Neural progenitor cell (in vitro differentiated cells): ENCODE measurements at regions not wholly inside any gene's neighbourhood (a gene's known extent, or its start where the extent isn't known, plus 50 kb on each side); places are given as distances from the start of the nearest gene placed in this dataset.

Experiments used
- DNase-seq: peaks from one replicate; pipeline ENCODE4 v3.0.0-alpha.2; 2016; ENCODE audit warnings: low spot score
- H2AFZ ChIP-seq: fragments of 200-600 bp; sonication (generic); replicated peaks from 2 replicates; pipeline ENCODE4 v1.6.1; 2016; ENCODE audit warnings: antibody characterized with exemption
- H3F3A ChIP-seq: fragments of 200-600 bp; sonication (generic); 2 replicates; pipeline ENCODE4 v1.6.1; 2016; ENCODE audit warnings: antibody characterized with exemption, low read depth
- H3K27ac ChIP-seq: fragments of 200-600 bp; sonication (generic); 2 replicates; pipeline ENCODE4 v1.5.1; 2016; ENCODE audit warnings: mild to moderate bottlenecking
- H3K27me3 ChIP-seq: fragments of 200-600 bp; sonication (generic); 2 replicates; pipeline ENCODE4 v1.6.1; 2016; ENCODE audit warnings: mild to moderate bottlenecking, moderate library complexity
- H3K36me3 ChIP-seq: fragments of 200-600 bp; sonication (generic); 2 replicates; pipeline ENCODE4 v1.5.1; 2016
- H3K4me1 ChIP-seq: fragments of 200-600 bp; sonication (generic); 2 replicates; pipeline ENCODE4 v1.6.1; 2016; ENCODE audit warnings: mixed run types
- H3K4me2 ChIP-seq: fragments of 200-600 bp; sonication (generic); 2 replicates; pipeline ENCODE4 v1.6.1; 2016
- H3K4me3 ChIP-seq: fragments of 200-600 bp; sonication (generic); 2 replicates; pipeline ENCODE4 v1.5.1; 2016
- H3K79me2 ChIP-seq: fragments of 200-600 bp; sonication (generic); 2 replicates; pipeline ENCODE4 v1.6.1; 2016; ENCODE audit warnings: low read depth
- H3K9ac ChIP-seq: fragments of 200-600 bp; sonication (generic); 2 replicates; pipeline ENCODE4 v1.6.1; 2016
- H3K9me3 ChIP-seq: fragments of 200-600 bp; sonication (generic); 2 replicates; pipeline ENCODE4 v1.5.1; 2016; ENCODE audit warnings: low read depth
- H4K20me1 ChIP-seq: fragments of 200-600 bp; sonication (generic); 2 replicates; pipeline ENCODE4 v1.6.1; 2016; ENCODE audit warnings: low read depth
- H3K27ac Mint-ChIP-seq: 3 replicates; pipeline ENCODE4 v1.8.0; 2021; ENCODE audit warnings: mixed read lengths
- H3K27me3 Mint-ChIP-seq: 2 replicates; pipeline ENCODE4 v1.8.0; 2022; ENCODE audit warnings: low read depth, mild to moderate bottlenecking, inconsistent platforms, moderate library complexity, mixed read lengths; ENCODE audit not compliant: insufficient read depth
- H3K36me3 Mint-ChIP-seq: 3 replicates; pipeline ENCODE4 v1.8.0; 2021; ENCODE audit warnings: mixed read lengths
- H3K4me1 Mint-ChIP-seq: 3 replicates; pipeline ENCODE4 v1.8.0; 2021; ENCODE audit warnings: mixed read lengths
- H3K4me3 Mint-ChIP-seq: 3 replicates; pipeline ENCODE4 v1.8.0; 2021; ENCODE audit warnings: mild to moderate bottlenecking, moderate library complexity, mixed read lengths
- H3K9me3 Mint-ChIP-seq: 3 replicates; pipeline ENCODE4 v1.8.0; 2020; ENCODE audit warnings: mixed read lengths
- EZH2 ChIP-seq: fragments of 200-600 bp; sonication (generic); IDR thresholded peaks from 2 replicates; pipeline ENCODE4 v1.6.1; 2017; ENCODE audit warnings: antibody characterized with exemption, mild to moderate bottlenecking, moderate library complexity
- EZH2phosphoT487 ChIP-seq: fragments of 200-600 bp; sonication (generic); IDR thresholded peaks from 2 replicates; pipeline ENCODE4 v1.6.1; 2017; ENCODE audit warnings: antibody characterized with exemption
- TF ChIP-seq, protein P1 (sequence below): fragments of 200-600 bp; sonication (generic); IDR thresholded peaks from 2 replicates; pipeline ENCODE4 v1.5.1; 2017; ENCODE audit warnings: antibody characterized with exemption, mild to moderate bottlenecking

DNA sequence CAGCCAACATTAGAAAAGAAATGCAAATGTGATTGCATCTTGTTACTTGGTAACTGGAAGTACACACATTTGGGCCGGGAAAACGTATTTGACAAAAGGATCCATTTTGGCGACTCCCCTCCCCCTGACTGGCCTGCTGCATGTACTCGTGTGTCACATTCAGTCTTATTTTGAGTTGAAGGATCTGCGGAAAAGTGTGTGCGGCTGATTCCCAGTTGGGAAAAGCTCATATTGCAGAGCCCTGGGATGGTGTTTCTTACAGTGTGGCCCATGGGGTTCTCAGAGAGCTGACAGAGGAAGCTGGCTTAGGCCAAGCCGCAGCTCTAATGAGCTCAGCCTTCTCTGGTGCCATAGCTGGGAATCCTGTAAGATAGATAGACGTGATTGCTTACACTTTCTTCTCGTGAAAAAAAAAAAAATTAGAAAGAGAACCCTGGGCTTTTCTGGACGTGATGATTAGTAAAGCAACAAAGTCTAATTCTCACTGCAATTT lies 170.3 kb upstream of the ARGLU1 start:
- no peak overlapping the region for H3K9ac ChIP-seq
- Mint-ChIP-seq H3K27me3 (peaks cover 4% of the 10 kb centered on the region), H3K4me1 (peaks cover 12% of the 10 kb centered on the region), H3K9me3 (peaks cover 18% of the 10 kb centered on the region), H3K4me3 (no peak overlapping the region), H3K27ac (peak overlapping the region; percentile 75), H3K36me3 (no peaks in the 10 kb centered on the region)
- H3K9me3 ChIP-seq: no peaks in the 10 kb centered on the region
- no peak overlapping the region for H3K4me3 ChIP-seq
- H3F3A ChIP-seq: peaks cover 30% of the 10 kb centered on the region
- no peak overlapping the region for H3K4me2 ChIP-seq
- H2AFZ ChIP-seq: peak overlapping the region; percentile 85
- TF ChIP-seq EZH2phosphoT487: no peak
- TF ChIP-seq, protein P1, sequence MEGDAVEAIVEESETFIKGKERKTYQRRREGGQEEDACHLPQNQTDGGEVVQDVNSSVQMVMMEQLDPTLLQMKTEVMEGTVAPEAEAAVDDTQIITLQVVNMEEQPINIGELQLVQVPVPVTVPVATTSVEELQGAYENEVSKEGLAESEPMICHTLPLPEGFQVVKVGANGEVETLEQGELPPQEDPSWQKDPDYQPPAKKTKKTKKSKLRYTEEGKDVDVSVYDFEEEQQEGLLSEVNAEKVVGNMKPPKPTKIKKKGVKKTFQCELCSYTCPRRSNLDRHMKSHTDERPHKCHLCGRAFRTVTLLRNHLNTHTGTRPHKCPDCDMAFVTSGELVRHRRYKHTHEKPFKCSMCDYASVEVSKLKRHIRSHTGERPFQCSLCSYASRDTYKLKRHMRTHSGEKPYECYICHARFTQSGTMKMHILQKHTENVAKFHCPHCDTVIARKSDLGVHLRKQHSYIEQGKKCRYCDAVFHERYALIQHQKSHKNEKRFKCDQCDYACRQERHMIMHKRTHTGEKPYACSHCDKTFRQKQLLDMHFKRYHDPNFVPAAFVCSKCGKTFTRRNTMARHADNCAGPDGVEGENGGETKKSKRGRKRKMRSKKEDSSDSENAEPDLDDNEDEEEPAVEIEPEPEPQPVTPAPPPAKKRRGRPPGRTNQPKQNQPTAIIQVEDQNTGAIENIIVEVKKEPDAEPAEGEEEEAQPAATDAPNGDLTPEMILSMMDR: no peak
- no peak for TF ChIP-seq EZH2
- H4K20me1 ChIP-seq: no peaks in the 10 kb centered on the region
- H3K36me3 ChIP-seq: no peaks in the 10 kb centered on the region
- no peaks in the 10 kb centered on the region for H3K79me2 ChIP-seq
- peak; percentile 24 for DNase-seq
- H3K4me1 ChIP-seq: peaks cover 27% of the 10 kb centered on the region
- no peaks in the 10 kb centered on the region for H3K27me3 ChIP-seq
- H3K27ac ChIP-seq: peak overlapping the region; percentile 85

DNA sequence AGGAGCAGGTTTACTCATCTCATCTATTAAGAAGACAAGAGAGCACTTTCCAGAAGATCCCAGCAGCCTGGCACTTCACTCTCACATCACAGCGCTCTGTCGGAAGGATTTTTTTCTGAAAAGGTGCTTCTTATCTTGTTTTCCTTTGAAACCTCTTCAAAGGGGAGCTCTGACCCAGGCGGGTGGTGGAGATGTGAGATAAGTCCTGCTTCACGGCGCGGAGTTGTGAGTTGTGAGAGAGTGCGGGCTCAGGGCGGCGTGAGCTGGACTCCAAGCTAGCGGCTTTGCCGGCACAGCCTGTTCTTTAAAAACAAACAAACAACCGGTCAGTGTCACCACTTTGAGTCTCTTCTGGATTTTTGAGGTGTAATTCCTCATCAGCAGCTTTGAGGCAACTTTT lies 169.0 kb upstream of the ARGLU1 start:
- H3K27ac ChIP-seq: no peak overlapping the region
- no peak overlapping the region for H3K4me3 ChIP-seq
- Mint-ChIP-seq H3K36me3 (no peaks in the 10 kb centered on the region), H3K27ac (peak overlapping the region; percentile 29), H3K4me3 (no peak overlapping the region), H3K27me3 (peaks cover 4% of the 10 kb centered on the region), H3K9me3 (peaks cover 18% of the 10 kb centered on the region), H3K4me1 (peaks cover 12% of the 10 kb centered on the region)
- H3K79me2 ChIP-seq: no peaks in the 10 kb centered on the region
- no peaks in the 10 kb centered on the region for H3K36me3 ChIP-seq
- H3K9me3 ChIP-seq: no peaks in the 10 kb centered on the region
- H3K9ac ChIP-seq: no peak overlapping the region
- no peak for TF ChIP-seq EZH2phosphoT487
- TF ChIP-seq EZH2: no peak
- TF ChIP-seq, protein P1: no peak
- no peak for DNase-seq
- peaks cover 30% of the 10 kb centered on the region for H3F3A ChIP-seq
- H2AFZ ChIP-seq: no peak overlapping the region
- no peaks in the 10 kb centered on the region for H3K27me3 ChIP-seq
- no peaks in the 10 kb centered on the region for H4K20me1 ChIP-seq
- peaks cover 27% of the 10 kb centered on the region for H3K4me1 ChIP-seq
- no peak overlapping the region for H3K4me2 ChIP-seq

DNA sequence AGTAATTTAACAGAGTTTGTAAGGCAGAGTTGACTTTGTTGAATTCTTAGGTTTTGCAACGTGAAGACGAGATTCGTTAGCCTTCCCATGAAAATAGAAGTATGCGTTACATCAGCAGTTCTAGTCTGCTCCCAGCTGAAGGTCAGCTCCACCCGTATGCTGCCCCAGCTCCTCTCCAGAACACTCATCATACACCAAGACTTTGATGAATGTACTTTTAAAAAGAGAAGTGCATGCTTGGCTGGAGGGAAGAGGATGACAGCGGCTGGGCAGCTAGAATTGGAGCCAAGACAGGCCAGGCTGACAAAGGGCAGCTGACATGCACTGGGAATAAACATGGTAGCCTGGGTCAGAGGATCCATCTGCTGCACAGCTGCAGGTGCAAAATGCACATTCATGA lies 166.3 kb upstream of the ARGLU1 start:
- TF ChIP-seq EZH2 (no peak), EZH2phosphoT487 (no peak)
- TF ChIP-seq, protein P1: no peak
- Histone ChIP-seq H3K36me3 (no peaks in the 10 kb centered on the region), H3F3A (peaks cover 23% of the 10 kb centered on the region), H3K9me3 (no peaks in the 10 kb centered on the region), H4K20me1 (no peaks in the 10 kb centered on the region), H3K4me2 (no peak overlapping the region), H3K4me1 (peaks cover 16% of the 10 kb centered on the region), H2AFZ (no peak overlapping the region), H3K27me3 (no peaks in the 10 kb centered on the region), H3K9ac (no peak overlapping the region), H3K27ac (no peak overlapping the region), H3K79me2 (no peaks in the 10 kb centered on the region), H3K4me3 (no peak overlapping the region)
- no peak overlapping the region for H3K4me3 Mint-ChIP-seq
- H3K4me1 Mint-ChIP-seq: peaks cover 15% of the 10 kb centered on the region
- peaks cover 18% of the 10 kb centered on the region for H3K9me3 Mint-ChIP-seq
- no peaks in the 10 kb centered on the region for H3K36me3 Mint-ChIP-seq
- DNase-seq: no peak
- peaks cover 4% of the 10 kb centered on the region for H3K27me3 Mint-ChIP-seq
- no peak overlapping the region for H3K27ac Mint-ChIP-seq
